Kidney tubule cell (primary cell): ENCODE measurements at regions not wholly inside any gene's neighbourhood (a gene's known extent, or its start where the extent isn't known, plus 50 kb on each side); places are given as distances from the start of the nearest gene placed in this dataset.

Source experiments
- DNase-seq: peaks from one replicate; pipeline ENCODE4 v3.0.0-alpha.2; 2018; ENCODE audit warnings: low spot score

GRCh38 chr2:172153156-172153555, 50.5 kb upstream of the DLX2 start:
- DNase-seq, result no peak

- no peak for DNase-seq
These were observed 51.1 kb upstream of the DLX2 start for GRCh38 chr2:172153757-172154156.

GRCh38 chr2:172155752-172156151, 53.1 kb upstream of the DLX2 start:
- DNase-seq, result no peak

GRCh38 chr2:172160839-172161238, 58.1 kb upstream of the DLX2 start:
- no peak for DNase-seq

GRCh38 chr2:172162225-172162733, 59.6 kb upstream of the DLX2 start:
- no peak for DNase-seq

GRCh38 chr2:172162739-172163336, 60.1 kb upstream of the DLX2 start:
- no peak for DNase-seq

GRCh38 chr2:172168917-172169346, 66.2 kb upstream of the DLX2 start:
- peak; percentile 33 for DNase-seq

GRCh38 chr2:172169611-172170010, 66.9 kb upstream of the DLX2 start:
- no peak for DNase-seq

GRCh38 chr2:172172513-172173173, 69.9 kb upstream of the DLX2 start:
- DNase-seq, result peak; percentile 76

- DNase-seq, result no peak
These were observed 70.5 kb upstream of the DLX2 start for GRCh38 chr2:172173174-172173706.

- DNase-seq, result no peak
These were observed 74.9 kb upstream of the DLX2 start for GRCh38 chr2:172177581-172177980.

GRCh38 chr2:172177996-172178395, 75.3 kb upstream of the DLX2 start:
- peak; percentile 88 for DNase-seq

- peak; percentile 94 for DNase-seq
These were observed 76.5 kb upstream of the DLX2 start for GRCh38 chr2:172179045-172179701.

- DNase-seq, result no peak
These were observed 79.1 kb upstream of the DLX2 start for GRCh38 chr2:172181840-172182239.

GRCh38 chr2:172182624-172183023, 79.9 kb upstream of the DLX2 start:
- DNase-seq, result no peak

- no peak for DNase-seq
These were observed 90.8 kb upstream of the DLX2 start for GRCh38 chr2:172193331-172194089.

GRCh38 chr2:172195836-172196376, 93.2 kb upstream of the DLX2 start:
- DNase-seq, result no peak

GRCh38 chr2:172196768-172197431, 94.2 kb upstream of the DLX2 start:
- DNase-seq, result no peak

GRCh38 chr2:172198361-172198760, 95.7 kb upstream of the DLX2 start:
- DNase-seq, result no peak

- no peak for DNase-seq
These were observed 96.2 kb upstream of the DLX2 start for GRCh38 chr2:172198908-172199307.

- peak; percentile 43 for DNase-seq
These were observed 97.9 kb upstream of the DLX2 start for GRCh38 chr2:172200495-172201085.
